GM21723 (cell line): ENCODE measurements at regions not wholly inside any gene's neighbourhood (a gene's known extent, or its start where the extent isn't known, plus 50 kb on each side); places are given as distances from the start of the nearest gene placed in this dataset.
"Not testable (repeated sequence)": the region's sequence is repeated elsewhere in the genome, so short reads cannot be mapped to it uniquely, and the experiment has no call there.

Experiments
- ATAC-seq: cut with Tn5 transposase; IDR thresholded peaks from one replicate; pipeline ENCODE4 v1.9.1; 2021; ENCODE audit warnings: mild to moderate bottlenecking, moderate library complexity; ENCODE audit not compliant: unreplicated experiment

- no peak for ATAC-seq
Observed at GRCh38 chr13:87736849-87737385, 65.7 kb downstream of the SLITRK5 start.

- ATAC-seq, result no peak
Observed at GRCh38 chr13:87754097-87754496, 82.9 kb downstream of the SLITRK5 start.

- ATAC-seq, result no peak
Observed at GRCh38 chr13:87769445-87769844, 98.3 kb downstream of the SLITRK5 start.

GRCh38 chr13:87777387-87777786 is 106.2 kb downstream of the SLITRK5 start:
- no peak for ATAC-seq

- ATAC-seq, result no peak
Observed at GRCh38 chr13:87778128-87778527, 107.0 kb downstream of the SLITRK5 start.

- ATAC-seq, result no peak
Observed at GRCh38 chr13:87779426-87779825, 108.3 kb downstream of the SLITRK5 start.

GRCh38 chr13:87783366-87783765 is 112.2 kb downstream of the SLITRK5 start:
- ATAC-seq, result no peak

GRCh38 chr13:87788363-87788762 is 117.2 kb downstream of the SLITRK5 start:
- ATAC-seq, result no peak

GRCh38 chr13:87792878-87793277 is 121.7 kb downstream of the SLITRK5 start:
- no peak for ATAC-seq

GRCh38 chr13:87798536-87798935 is 127.4 kb downstream of the SLITRK5 start:
- no peak for ATAC-seq

GRCh38 chr13:87810391-87810801 is 139.2 kb downstream of the SLITRK5 start:
- no peak for ATAC-seq

- ATAC-seq, result no peak
Observed at GRCh38 chr13:87810920-87811344, 139.8 kb downstream of the SLITRK5 start.

GRCh38 chr13:87814403-87814802 is 143.2 kb downstream of the SLITRK5 start:
- ATAC-seq, result no peak

- no peak for ATAC-seq
Observed at GRCh38 chr13:87820241-87820640, 149.1 kb downstream of the SLITRK5 start.

- ATAC-seq, result no peak
Observed at GRCh38 chr13:87821512-87821911, 150.3 kb downstream of the SLITRK5 start.

- not testable (repeated sequence) for ATAC-seq
Observed at GRCh38 chr13:87826301-87826700, 155.1 kb downstream of the SLITRK5 start.

GRCh38 chr13:87827479-87827878 is 156.3 kb downstream of the SLITRK5 start:
- no peak for ATAC-seq

- no peak for ATAC-seq
Observed at GRCh38 chr13:87837522-87837921, 166.4 kb downstream of the SLITRK5 start.

- no peak for ATAC-seq
Observed at GRCh38 chr13:87837946-87838345, 166.8 kb downstream of the SLITRK5 start.

- ATAC-seq, result no peak
Observed at GRCh38 chr13:87851410-87851809, 180.2 kb downstream of the SLITRK5 start.

- no peak for ATAC-seq
Observed at GRCh38 chr13:87855553-87855952, 184.4 kb downstream of the SLITRK5 start.

GRCh38 chr13:87859261-87859660 is 188.1 kb downstream of the SLITRK5 start:
- ATAC-seq, result no peak

GRCh38 chr13:87867426-87867825 is 196.3 kb downstream of the SLITRK5 start:
- ATAC-seq, result no peak
